HG02759 (cell line): ENCODE measurements at regions not wholly inside any gene's neighbourhood (a gene's known extent, or its start where the extent isn't known, plus 50 kb on each side); places are given as distances from the start of the nearest gene placed in this dataset.

Source experiments
- ATAC-seq: cut with Tn5 transposase; IDR thresholded peaks from one replicate; pipeline ENCODE4 v1.9.1; 2021; ENCODE audit warnings: mild to moderate bottlenecking, moderate library complexity; ENCODE audit not compliant: unreplicated experiment

DNA sequence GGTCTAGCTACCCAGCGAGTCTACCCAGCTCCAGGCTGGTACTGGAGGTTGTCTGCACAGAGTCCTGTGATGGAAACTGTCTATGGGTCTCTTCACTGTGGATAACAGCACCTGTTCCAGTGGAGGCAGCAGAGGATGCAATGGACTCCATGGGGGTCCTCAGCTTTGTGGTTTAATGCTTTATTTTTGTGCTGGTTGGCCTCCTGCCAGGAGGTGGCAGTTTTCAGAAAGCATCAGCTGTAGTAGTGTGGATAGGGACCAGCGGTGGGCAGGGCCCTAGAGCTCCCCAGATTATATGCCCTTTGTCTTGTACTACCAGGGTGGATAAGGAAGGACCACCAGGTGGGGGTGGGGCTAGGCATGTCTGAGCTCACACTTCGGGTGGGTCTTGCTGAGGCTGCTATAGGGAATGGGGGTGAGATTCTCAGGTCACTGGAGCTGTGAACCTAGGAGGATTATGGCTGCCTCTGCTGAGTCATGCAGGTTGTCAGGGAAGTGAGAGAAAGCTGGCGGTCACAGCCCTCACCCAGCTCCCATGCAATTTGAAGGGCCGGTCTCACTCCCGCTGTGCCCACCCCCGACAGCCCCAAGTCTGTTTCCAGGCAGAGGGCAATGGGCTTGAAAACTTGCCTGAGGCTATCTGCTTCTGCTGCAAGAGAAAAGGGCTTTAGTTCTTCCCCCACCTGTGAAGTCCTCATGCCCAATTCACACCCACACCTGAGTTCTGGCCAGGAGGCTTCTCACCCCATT is 397.1 kb downstream of the TLE1 start:
- no peak for ATAC-seq

DNA sequence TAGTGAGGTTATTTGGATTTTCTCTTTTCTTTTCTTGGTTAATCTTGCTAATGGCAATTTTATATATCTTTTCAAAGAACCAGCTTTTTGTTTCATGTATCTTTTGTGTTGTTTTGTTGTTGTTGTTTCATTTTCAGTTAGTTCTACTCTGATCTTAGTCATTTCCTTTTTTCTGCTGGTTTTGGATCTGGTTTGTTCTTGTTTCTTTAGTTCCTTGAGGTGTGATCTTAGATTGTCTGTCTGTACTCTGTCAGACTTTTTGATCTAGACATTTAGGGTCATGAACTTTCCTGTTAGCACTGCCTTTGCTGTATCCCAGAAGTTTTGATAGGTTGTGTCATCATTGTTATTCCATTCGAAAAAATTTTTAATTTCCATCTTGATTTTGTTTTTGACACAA is 399.7 kb downstream of the TLE1 start:
- ATAC-seq, result no peak

DNA sequence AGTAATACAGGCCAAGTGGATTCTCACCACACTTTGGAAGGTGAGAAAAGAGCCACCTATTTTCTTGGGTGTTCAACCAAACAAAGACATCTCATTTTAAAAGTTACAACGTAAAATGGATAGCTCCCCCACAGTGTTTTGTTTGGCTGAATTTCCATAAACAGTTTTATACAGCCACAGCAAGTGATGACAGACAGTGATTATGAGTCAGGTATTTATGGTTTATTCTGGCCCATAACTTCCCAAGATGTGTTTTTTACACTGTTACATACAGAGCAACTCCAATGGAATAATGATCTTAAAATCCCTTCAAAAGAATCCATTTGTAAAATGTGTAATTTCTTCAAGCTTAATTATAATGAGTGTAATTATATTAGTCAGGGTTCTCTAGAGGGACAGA is 421.3 kb downstream of the TLE1 start:
- ATAC-seq, result no peak

DNA sequence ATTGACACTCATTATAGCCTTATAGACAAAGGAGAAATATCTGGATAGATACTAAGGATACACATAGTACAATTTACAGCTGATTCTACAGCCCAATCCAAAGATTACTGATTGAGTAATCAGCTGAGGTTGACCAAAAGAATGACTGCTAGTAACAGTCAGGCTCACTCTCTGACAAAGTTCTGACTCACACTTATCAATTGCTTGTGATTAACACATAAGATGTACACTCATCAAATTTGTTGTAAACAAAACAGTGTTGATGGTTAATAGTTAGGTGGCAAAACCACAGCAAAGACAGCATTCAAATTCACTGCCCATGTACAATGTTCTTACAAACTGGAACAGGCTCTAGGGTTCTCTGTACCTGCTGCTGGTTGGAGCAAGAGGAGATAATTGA is 422.7 kb downstream of the TLE1 start:
- no peak for ATAC-seq

DNA sequence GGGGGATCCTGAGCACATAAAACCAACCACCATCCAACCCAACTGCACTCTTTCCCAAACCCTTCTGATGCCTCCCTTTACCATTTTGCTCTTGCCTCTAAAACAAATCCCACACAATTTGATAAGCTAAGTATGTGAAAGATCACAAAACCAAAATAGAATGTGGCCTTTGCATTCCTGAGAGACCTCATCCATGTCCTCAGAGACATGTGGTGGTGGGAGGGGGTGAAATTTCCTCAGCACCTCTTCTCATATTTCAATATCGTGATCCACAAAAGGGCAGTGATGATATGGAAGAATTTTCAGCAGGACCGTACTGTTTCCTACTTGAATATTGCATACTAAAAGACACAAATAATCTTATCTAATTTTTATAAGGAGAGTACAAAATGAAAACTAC is 423.3 kb downstream of the TLE1 start:
- no peak for ATAC-seq

DNA sequence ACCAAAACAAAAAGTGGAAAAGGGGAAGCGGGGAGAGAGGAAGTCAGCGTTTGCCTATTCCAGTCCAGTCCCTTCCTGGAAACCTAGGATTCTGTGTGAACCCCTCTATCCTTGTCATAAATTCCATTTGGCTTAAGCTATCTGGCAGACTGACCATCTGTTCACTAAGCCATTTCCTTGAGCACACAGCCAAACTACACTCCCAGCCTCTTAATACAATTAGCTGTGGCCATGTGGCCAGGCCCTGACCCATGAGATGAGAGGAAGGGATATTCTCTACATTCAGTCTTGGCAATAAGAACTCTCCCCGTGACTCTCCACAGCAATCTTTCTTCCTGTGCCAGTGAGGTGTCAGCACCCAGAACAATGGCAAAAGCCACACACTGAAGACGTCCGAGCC is 424.8 kb downstream of the TLE1 start:
- no peak for ATAC-seq

DNA sequence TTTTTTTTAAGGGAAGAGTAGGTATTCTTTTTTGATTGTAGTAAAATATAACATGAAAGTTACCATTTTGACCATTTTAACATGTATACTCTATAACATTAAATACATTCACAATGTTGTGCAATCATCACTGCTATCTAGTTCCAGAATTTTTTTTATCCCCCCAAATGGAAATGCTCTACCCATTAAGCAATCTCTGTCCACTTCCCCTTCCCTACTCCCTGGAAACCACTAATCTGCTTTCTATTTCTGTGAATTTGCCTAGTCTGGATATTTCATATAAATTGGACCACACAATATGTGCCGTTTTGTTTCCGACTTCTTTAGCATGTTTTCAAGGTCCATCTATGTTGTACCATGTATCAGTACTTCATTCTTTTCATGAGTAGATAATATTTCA is 429.5 kb downstream of the TLE1 start:
- ATAC-seq, result no peak

DNA sequence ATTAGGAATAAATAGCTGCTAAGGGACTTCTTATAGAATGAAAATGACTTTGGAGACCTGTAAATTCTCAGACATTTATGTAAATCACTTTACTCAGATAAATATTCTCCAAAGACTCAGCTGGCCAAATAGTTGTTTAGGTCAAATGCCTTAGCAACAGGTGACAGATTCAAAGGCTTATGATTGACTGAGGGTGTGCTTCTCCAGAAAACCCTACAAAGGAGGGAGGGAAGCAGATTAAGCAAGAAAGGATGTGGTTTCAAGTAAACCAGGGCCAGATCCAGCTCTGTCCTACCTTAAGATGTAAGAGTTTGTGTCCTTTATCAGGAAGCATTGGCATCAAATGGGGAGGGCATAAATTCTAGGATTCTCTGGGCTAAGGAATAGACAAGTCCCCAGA is 433.0 kb downstream of the TLE1 start:
- ATAC-seq, result no peak

DNA sequence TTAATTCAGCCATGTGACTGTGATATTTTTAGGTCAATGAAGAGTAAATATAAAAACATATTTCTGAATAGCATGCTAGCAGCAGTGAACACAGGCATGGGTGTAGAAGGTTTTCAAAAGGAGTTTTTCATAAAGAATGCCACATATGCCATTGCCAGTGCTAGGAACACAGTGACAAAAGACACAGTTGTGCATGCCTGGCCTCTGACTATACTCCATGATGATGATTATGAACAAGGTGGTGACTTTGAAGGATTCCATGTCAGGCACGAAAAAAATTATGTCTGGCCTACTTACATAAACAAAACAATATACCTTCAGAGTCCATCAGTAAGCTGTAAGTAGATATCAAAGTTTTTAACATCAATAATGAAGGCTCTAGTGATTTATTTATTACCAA is 438.7 kb downstream of the TLE1 start:
- no peak for ATAC-seq

DNA sequence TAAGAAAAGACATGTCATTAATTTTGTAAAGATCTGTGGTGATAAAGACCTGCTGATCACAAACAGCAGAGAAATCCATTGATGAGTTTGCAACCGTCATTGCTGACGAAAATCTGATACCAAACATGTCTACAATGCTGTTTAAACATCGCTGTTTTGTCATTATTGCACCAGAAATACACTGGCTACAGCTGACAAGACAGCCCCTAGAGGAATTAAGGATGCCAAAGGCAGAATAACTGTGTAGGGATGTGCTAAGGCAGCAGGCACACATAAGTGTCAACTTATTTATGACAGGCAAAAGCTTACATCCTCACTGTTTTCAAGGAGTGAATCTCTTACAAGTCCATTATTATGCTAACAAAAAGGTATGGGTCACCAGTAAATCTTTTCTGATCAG is 439.3 kb downstream of the TLE1 start:
- no peak for ATAC-seq

DNA sequence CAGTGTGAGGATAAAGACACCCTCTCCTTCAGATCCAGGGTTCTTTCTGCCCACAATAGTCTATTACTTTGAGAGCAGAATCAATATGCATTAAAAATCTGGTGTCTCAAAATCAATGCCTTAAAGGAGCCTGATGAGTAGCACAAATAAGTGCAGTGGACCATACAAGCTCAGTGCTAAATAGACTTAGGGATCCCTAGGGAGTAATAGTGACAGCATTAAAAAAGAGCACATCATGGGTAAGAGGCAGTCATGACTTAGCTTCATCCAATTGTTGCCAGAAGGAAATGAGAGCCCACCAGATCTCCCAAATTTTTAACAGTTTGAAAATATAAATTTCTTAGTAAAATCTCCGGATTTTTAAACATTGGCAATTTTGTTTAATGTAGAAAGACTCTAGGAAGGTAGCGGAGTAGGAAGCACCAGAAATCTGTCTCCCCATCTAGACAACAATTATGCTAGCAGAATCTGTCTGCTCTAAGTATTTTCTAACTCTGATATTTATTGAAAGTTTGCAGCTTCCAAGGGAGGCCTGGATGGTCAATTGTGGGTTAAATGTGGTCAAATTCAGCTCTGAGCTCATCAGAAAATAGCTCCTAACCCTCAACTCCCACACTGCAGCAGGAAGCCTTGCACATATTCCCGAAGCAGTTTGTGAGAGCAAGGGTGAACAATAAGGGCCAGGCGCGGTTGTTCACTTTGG is 443.9 kb downstream of the TLE1 start:
- ATAC-seq, result no peak

DNA sequence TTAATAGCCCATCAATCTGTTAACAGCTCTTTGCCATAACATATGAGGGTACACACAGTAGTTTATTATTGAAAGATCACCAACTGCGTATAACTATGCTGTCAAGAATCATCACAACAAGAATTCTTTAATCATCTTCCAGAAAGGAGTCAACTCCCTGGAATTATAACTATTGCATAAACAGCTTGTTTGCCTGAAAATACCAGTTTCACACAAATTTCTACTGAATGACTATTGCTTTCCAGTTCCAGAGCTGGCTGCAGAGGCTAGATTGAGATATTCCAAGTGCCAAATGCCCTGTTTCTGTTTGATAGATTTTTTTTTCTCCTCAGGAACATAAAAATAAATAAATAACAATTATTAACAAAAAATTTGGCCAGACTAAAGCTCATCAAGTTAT is 444.7 kb downstream of the TLE1 start:
- no peak for ATAC-seq

DNA sequence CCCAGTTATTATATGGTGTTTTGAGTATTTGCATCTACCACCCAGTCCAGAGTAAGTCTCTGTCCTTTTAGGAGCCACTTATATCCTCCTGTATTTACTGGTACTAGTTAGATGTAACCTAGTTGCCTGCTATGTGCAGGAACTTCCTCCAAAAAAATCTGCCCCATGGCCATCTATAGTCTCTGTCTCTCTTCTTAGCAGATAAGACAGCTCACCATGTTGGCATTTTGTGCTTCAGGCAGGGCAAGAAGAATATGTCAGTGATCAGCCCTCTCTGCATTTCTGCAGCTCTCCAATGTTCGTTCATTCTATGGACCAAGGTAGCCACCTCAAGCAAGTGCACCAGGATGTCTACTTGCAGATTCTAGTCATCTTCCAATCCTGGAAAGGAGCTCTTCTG is 446.5 kb downstream of the TLE1 start:
- ATAC-seq, result no peak

DNA sequence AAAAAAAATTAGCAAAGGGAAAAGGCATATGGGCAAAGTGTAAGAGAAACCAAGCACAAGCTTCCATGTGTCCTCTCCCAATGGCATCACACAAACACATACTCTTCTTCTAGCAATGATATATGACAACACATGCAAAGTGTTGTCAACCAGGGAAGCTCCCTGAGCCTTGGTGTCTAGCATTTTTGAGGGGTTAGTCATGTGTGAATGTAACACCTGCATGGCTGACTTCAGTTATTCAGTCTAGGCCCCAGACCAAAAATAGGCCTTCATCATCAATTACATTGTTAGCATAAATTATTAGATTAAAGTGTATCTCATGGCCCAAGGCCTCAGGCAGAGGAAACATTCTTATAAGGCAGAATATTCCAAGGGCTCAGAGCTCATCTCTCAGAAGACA is 450.0 kb downstream of the TLE1 start:
- no peak for ATAC-seq

DNA sequence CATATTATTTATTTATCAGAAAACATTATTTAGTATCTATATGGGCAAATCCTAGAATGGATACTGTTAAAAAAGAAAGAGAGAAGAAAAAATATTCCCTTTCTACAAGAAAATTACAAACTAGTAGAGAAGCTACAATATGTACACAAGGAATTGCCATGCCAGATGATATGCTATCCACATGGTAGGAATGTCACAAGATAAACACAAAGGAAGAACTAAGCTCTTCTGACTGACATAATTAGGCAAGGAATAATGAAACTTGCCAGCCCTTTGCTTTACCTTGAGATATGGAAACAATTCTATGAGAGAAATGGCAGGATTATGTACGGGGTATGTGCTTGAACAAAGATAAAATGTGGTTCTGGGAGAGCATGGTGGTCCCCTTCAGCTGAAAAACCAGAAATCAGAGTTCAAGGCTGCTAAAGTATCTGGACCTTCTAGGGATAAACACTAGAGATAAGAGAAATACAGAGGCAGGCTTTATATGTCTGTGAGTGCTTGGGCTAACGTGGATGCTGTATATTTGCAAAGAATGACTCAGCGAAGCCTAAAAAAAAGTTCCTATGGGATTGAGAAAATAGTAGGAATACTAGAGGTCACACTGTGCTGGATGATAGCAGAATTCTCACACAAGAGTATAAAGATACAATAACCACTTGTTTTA is 451.6 kb downstream of the TLE1 start:
- no peak for ATAC-seq

DNA sequence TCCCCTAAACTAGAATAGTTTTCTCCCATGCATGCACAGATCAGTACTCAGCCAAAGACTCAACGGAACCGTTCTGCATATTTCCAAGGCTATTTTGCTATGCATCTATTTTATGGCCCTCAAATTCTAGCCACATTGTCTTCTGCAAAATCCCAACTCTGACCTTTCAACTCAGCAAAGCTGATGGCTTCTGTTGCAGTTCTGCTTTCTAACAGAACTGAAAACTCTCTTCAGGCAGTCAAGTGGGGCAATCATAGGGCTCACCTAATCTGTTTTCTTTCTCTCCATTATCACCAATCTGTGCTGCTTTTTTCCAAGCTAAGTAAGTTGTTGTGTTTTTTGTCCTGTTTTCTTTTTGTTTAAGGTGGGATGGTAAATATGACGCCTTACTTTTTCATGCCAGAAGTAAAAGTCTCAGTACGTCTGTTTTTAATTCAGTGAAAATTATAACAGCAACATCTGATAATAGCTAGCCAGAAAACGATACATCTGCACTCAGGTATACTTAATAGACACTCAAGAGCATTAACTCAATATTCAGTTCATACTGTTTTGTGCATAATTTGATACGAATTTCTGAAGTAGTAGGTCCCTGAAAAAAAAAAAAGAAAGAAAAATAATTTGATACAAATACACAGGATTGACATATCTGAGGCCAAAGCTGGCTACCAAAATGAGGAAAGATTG is 454.3 kb downstream of the TLE1 start:
- ATAC-seq, result no peak

DNA sequence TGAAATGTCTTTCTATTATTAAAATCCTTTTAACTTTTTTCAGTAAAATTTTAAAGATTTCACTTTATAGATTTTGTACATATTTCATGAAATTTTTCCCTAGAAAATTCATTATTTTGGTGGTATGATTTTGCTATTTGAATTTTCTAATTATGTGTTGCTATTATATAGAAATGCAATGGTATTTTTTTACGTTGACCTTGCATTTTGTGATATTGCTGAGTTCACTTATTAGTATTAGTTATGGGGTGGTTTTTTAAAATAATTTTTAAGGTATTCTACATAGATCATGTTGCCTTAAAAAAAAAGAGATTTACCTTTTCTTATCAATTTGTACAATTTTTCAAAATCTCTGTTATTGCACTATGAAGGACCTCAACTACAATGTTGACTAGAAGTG is 458.3 kb downstream of the TLE1 start:
- no peak for ATAC-seq

DNA sequence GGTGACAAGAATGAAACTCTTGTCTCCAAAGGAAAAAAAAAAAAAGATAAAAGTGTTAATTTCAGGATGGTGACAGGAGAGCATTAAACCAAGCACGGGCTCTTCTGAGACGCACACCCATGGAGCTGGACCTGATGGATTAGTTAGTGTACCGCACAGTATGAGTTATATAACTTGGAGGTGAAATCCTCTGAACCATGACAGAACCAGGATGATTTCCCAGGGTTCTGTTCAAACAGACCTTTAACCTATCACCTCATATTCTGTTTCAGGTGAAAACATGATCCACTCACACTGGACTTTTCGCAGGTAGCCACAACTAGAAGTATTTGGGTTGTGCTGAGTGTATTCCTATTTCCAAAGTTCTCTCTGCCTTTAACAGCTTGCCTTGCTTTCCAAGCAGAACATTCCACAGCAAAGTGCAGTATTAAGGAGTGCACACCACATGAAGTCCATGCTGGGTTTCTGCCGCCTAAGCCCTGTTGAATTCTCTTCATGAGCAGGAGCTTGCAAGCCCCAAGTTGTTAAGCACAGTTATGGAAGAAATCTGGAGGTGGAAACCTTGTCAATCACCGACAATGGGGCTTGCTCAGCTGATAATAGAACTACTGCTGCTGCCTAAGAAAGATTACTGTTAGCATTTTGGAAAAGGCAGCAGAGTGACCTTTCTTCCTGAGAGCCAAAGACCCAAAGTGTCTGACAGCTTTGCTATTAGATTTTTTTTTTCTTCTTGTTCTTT is 461.7 kb downstream of the TLE1 start:
- no peak for ATAC-seq

DNA sequence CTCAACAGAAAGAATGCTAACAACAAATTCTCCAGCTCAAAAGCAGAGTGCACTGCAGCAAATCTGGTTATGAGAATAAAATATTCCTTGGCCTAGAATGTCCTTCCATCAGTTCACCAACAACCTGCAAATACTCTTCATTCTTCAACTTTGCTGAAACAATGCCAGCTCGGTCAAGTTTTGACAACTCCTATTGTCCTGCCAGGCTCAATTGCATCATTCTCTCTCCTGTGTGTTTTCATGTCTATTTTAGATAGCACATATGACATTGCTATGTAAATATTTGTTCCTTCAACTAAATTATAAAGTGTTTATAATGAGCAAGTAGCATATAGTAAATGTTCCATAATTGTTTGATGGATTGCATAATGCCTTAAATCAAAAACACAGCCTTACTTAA is 463.8 kb downstream of the TLE1 start:
- no peak for ATAC-seq

DNA sequence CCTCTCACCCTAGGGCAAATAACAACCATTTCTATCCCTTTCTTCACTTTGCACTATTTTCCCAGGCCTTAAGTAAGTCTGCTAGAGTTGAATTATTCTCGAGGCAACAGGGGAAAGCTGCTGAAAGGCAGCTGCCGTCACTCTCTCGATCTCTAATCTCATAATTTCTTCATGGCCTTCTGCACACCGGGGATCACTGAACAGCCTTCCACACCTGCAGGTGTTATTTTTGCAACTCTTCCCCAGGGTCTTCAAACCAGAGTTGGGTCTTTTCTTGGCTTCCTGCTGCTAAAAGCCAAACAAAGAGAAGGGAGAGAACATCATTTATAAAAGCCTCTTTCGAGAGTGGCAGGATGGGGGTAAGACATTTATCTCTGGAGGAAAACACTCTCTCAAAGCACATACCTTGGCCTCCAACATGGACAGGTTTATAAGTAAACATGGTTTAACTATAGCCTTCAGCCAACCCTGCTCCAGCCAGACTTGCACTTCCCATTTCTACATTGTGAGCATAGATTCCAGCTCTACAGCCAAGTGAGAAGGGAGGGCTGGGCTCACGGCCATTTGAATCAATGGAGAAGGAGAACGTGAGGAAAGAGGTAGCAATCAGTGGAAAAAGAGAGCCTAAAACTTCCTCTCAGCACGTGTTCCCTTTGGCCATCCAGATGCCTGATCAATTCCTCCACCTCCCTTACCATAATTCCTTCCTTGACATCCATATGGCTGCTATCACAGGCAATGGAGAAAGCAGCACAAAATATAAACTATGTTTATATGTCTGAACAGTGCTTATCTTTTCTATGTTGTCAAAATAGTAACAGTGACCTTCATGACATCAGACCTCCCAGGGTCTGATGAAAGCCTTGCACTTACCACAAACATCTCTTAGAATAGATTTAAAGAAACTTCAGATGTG is 464.9 kb downstream of the TLE1 start:
- no peak for ATAC-seq
